GM18861 (cell line): ENCODE measurements at regions not wholly inside any gene's neighbourhood (a gene's known extent, or its start where the extent isn't known, plus 50 kb on each side); places are given as distances from the start of the nearest gene placed in this dataset.

ENCODE experiments used
- ATAC-seq: cut with Tn5 transposase; IDR thresholded peaks from one replicate; pipeline ENCODE4 v1.9.1; 2021; ENCODE audit not compliant: unreplicated experiment

GRCh38 chr12:127290251-127290650 is 976.7 kb upstream of the TMEM132C start:
- ATAC-seq: no peak

- ATAC-seq: no peak
Measured at GRCh38 chr12:127292736-127293135, 974.2 kb upstream of the TMEM132C start.

- no peak for ATAC-seq
Measured at GRCh38 chr12:127293507-127294310, 973.3 kb upstream of the TMEM132C start.

GRCh38 chr12:127294651-127295210 is 972.2 kb upstream of the TMEM132C start:
- ATAC-seq: no peak

GRCh38 chr12:127295630-127296029 is 971.3 kb upstream of the TMEM132C start:
- no peak for ATAC-seq

GRCh38 chr12:127296591-127296990 is 970.4 kb upstream of the TMEM132C start:
- no peak for ATAC-seq

GRCh38 chr12:127297327-127297726 is 969.6 kb upstream of the TMEM132C start:
- no peak for ATAC-seq

GRCh38 chr12:127300075-127300474 is 966.9 kb upstream of the TMEM132C start:
- ATAC-seq: no peak

- no peak for ATAC-seq
Measured at GRCh38 chr12:127300753-127301152, 966.2 kb upstream of the TMEM132C start.

GRCh38 chr12:127301876-127302275 is 965.1 kb upstream of the TMEM132C start:
- no peak for ATAC-seq

- no peak for ATAC-seq
Measured at GRCh38 chr12:127304751-127305725, 961.9 kb upstream of the TMEM132C start.

- no peak for ATAC-seq
Measured at GRCh38 chr12:127306604-127307215, 960.3 kb upstream of the TMEM132C start.

- no peak for ATAC-seq
Measured at GRCh38 chr12:127307528-127307927, 959.4 kb upstream of the TMEM132C start.

GRCh38 chr12:127308148-127308547 is 958.8 kb upstream of the TMEM132C start:
- ATAC-seq: no peak

- ATAC-seq: no peak
Measured at GRCh38 chr12:127310548-127310947, 956.4 kb upstream of the TMEM132C start.

- no peak for ATAC-seq
Measured at GRCh38 chr12:127311720-127312364, 955.1 kb upstream of the TMEM132C start.

GRCh38 chr12:127324681-127325080 is 942.3 kb upstream of the TMEM132C start:
- no peak for ATAC-seq

GRCh38 chr12:127327986-127328385 is 939.0 kb upstream of the TMEM132C start:
- no peak for ATAC-seq

- ATAC-seq: no peak
Measured at GRCh38 chr12:127328867-127329266, 938.1 kb upstream of the TMEM132C start.

- ATAC-seq: no peak
Measured at GRCh38 chr12:127334365-127334764, 932.6 kb upstream of the TMEM132C start.
